ENCODE measurements at regions not wholly inside any gene's neighbourhood (a gene's known extent, or its start where the extent isn't known, plus 50 kb on each side); places are given as distances from the start of the nearest gene placed in this dataset.
"Not testable (repeated sequence)": the region's sequence is repeated elsewhere in the genome, so short reads cannot be mapped to it uniquely, and the experiment has no call there.

GRCh38 chr12:90209029-90209428 is 500.4 kb upstream of the ATP2B1 start:
- H3K9me3 ChIP-seq (ENCODE audit: control insufficient read depth, insufficient read depth, low read depth, low read length): no peaks in the 10 kb centered on the region
- H3K4me2 ChIP-seq (ENCODE audit: extremely low read depth, insufficient read depth, low read length): no peak overlapping the region
- no peaks in the 10 kb centered on the region for H3K4me1 ChIP-seq (ENCODE audit: control insufficient read depth, extremely low read depth, insufficient read depth, low read length)
- H3K36me3 ChIP-seq (ENCODE audit: control insufficient read depth, insufficient read depth, low read length): no peaks in the 10 kb centered on the region
- DNase-seq (ENCODE audit: low read depth in 2 of 2): no peak
- no peak overlapping the region for H3K9ac ChIP-seq (ENCODE audit: insufficient read depth, low read length)
- H2AFZ ChIP-seq (ENCODE audit: low read length): no peak overlapping the region
- no peaks in the 10 kb centered on the region for H4K20me1 ChIP-seq (ENCODE audit: control insufficient read depth, extremely low read depth, insufficient read depth, low read length)
- no peaks in the 10 kb centered on the region for H3K79me2 ChIP-seq (ENCODE audit: control insufficient read depth, insufficient read depth, low read length)
- no peak overlapping the region for H3K27ac ChIP-seq (ENCODE audit: insufficient read depth, low read length)
- TF ChIP-seq CTCF (conservative IDR thresholded peaks at IDR 0.05 in 1 of 2, IDR thresholded peaks at IDR 0.05 in 1 of 2; ENCODE audit: low read depth in 1 of 2, low read length in 2 of 2): no peak
- TF ChIP-seq EZH2 (IDR thresholded peaks at IDR 0.05; ENCODE audit: low read length, missing control alignments): no peak
- H3K27me3 ChIP-seq (ENCODE audit: control insufficient read depth, insufficient read depth, low read length): no peaks in the 10 kb centered on the region
- H3K4me3 ChIP-seq (replicated peaks in 1 of 4; ENCODE audit: control extremely low read depth in 1 of 4, insufficient read depth in 1 of 4, low read depth in 3 of 4, low read length in 4 of 4): no peak overlapping the region

DNA sequence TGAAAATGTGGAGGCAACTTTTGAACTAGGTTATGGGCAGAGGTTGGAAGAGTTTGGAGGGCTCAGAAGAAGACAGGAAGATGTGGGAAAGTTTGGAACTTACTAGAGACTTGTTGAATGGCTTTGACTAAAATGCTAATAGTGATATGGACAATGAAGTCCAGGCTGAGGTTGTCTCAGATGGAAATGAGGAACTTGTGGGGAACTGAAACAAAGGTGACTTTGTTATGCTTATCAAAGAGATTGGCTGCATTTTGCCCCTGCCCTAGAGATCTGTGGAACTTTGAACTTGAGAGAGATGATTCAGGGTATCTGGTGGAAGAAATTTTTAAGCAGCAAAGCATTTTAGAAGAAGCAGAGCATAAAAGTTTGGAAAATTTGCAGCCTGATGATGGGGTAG is 499.7 kb upstream of the ATP2B1 start:
- not testable (repeated sequence) for H3K9me3 ChIP-seq (ENCODE audit: control insufficient read depth, insufficient read depth, low read depth, low read length); H3K4me3 ChIP-seq (replicated peaks in 1 of 4; ENCODE audit: control extremely low read depth in 1 of 4, insufficient read depth in 1 of 4, low read depth in 3 of 4, low read length in 4 of 4); H3K27me3 ChIP-seq (ENCODE audit: control insufficient read depth, insufficient read depth, low read length); H3K4me1 ChIP-seq (ENCODE audit: control insufficient read depth, extremely low read depth, insufficient read depth, low read length); H3K36me3 ChIP-seq (ENCODE audit: control insufficient read depth, insufficient read depth, low read length); H4K20me1 ChIP-seq (ENCODE audit: control insufficient read depth, extremely low read depth, insufficient read depth, low read length); DNase-seq (ENCODE audit: low read depth in 2 of 2); H3K4me2 ChIP-seq (ENCODE audit: extremely low read depth, insufficient read depth, low read length); H3K79me2 ChIP-seq (ENCODE audit: control insufficient read depth, insufficient read depth, low read length); H3K9ac ChIP-seq (ENCODE audit: insufficient read depth, low read length); H2AFZ ChIP-seq (ENCODE audit: low read length); H3K27ac ChIP-seq (ENCODE audit: insufficient read depth, low read length)

DNA sequence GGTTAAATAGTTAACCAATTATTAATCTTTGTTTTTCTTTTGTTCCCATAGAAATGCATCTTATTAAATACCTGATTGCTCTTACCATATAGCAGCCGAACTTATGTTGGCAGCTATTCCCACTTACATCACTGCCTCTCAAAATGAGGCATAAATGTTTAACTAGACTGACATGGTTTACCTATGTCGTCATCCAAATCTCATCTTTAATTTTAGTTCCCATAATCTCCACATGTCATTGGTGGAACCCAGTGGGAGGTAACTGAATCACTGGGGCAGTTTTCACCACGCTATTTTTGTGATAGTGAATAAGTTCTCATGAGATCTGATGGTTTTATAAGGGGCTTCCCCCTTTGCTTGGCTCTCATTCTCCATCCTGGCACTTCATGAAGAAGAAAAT is 499.2 kb upstream of the ATP2B1 start:
- no peak for TF ChIP-seq EZH2 (IDR thresholded peaks at IDR 0.05; ENCODE audit: low read length, missing control alignments)
- TF ChIP-seq CTCF (conservative IDR thresholded peaks at IDR 0.05 in 1 of 2, IDR thresholded peaks at IDR 0.05 in 1 of 2; ENCODE audit: low read depth in 1 of 2, low read length in 2 of 2): no peak
- Histone ChIP-seq H3K4me3 (replicated peaks in 1 of 4; ENCODE audit: control extremely low read depth in 1 of 4, insufficient read depth in 1 of 4, low read depth in 3 of 4, low read length in 4 of 4) (no peak overlapping the region), H3K27ac (ENCODE audit: insufficient read depth, low read length) (no peak overlapping the region), H3K9me3 (ENCODE audit: control insufficient read depth, insufficient read depth, low read depth, low read length) (no peaks in the 10 kb centered on the region), H3K9ac (ENCODE audit: insufficient read depth, low read length) (no peak overlapping the region), H4K20me1 (ENCODE audit: control insufficient read depth, extremely low read depth, insufficient read depth, low read length) (no peaks in the 10 kb centered on the region), H3K4me1 (ENCODE audit: control insufficient read depth, extremely low read depth, insufficient read depth, low read length) (no peaks in the 10 kb centered on the region), H3K36me3 (ENCODE audit: control insufficient read depth, insufficient read depth, low read length) (no peaks in the 10 kb centered on the region), H3K27me3 (ENCODE audit: control insufficient read depth, insufficient read depth, low read length) (no peaks in the 10 kb centered on the region), H3K79me2 (ENCODE audit: control insufficient read depth, insufficient read depth, low read length) (no peaks in the 10 kb centered on the region), H3K4me2 (ENCODE audit: extremely low read depth, insufficient read depth, low read length) (no peak overlapping the region), H2AFZ (ENCODE audit: low read length) (no peak overlapping the region)
- no peak for DNase-seq (ENCODE audit: low read depth in 2 of 2)

DNA sequence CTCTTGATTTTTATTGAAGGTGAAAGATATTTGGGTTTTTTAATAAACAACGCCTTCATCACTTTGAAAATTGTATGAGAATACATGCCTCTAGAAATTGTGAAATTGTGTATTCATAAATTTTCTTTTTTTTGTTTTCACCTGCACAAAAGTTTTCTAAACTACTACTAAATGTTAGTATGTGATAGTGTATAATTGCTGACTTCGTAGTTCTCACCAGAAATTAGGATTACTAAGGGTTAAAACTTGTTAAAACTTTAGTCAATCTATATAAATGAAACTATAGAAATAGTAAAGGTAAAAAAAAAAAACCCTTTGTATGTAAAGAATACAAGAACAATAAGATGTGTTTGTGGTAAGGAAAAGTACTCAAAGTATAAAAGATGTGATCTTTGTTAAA is 496.5 kb upstream of the ATP2B1 start:
- Histone ChIP-seq H3K27me3 (ENCODE audit: control insufficient read depth, insufficient read depth, low read length) (no peaks in the 10 kb centered on the region), H4K20me1 (ENCODE audit: control insufficient read depth, extremely low read depth, insufficient read depth, low read length) (no peaks in the 10 kb centered on the region), H3K27ac (ENCODE audit: insufficient read depth, low read length) (no peak overlapping the region), H3K9ac (ENCODE audit: insufficient read depth, low read length) (no peak overlapping the region), H3K79me2 (ENCODE audit: control insufficient read depth, insufficient read depth, low read length) (no peaks in the 10 kb centered on the region), H3K4me3 (replicated peaks in 1 of 4; ENCODE audit: control extremely low read depth in 1 of 4, insufficient read depth in 1 of 4, low read depth in 3 of 4, low read length in 4 of 4) (no peak overlapping the region), H2AFZ (ENCODE audit: low read length) (no peak overlapping the region), H3K36me3 (ENCODE audit: control insufficient read depth, insufficient read depth, low read length) (no peaks in the 10 kb centered on the region), H3K4me1 (ENCODE audit: control insufficient read depth, extremely low read depth, insufficient read depth, low read length) (no peaks in the 10 kb centered on the region), H3K9me3 (ENCODE audit: control insufficient read depth, insufficient read depth, low read depth, low read length) (no peaks in the 10 kb centered on the region), H3K4me2 (ENCODE audit: extremely low read depth, insufficient read depth, low read length) (no peak overlapping the region)
- TF ChIP-seq CTCF (conservative IDR thresholded peaks at IDR 0.05 in 1 of 2, IDR thresholded peaks at IDR 0.05 in 1 of 2; ENCODE audit: low read depth in 1 of 2, low read length in 2 of 2) (no peak), EZH2 (IDR thresholded peaks at IDR 0.05; ENCODE audit: low read length, missing control alignments) (no peak)
- no peak for DNase-seq (ENCODE audit: low read depth in 2 of 2)
